GM19395 (cell line): ENCODE measurements at regions not wholly inside any gene's neighbourhood (a gene's known extent, or its start where the extent isn't known, plus 50 kb on each side); places are given as distances from the start of the nearest gene placed in this dataset.

ENCODE experiments used
- ATAC-seq: cut with Tn5 transposase; IDR thresholded peaks from one replicate; pipeline ENCODE4 v1.9.1; 2021; ENCODE audit warnings: mild to moderate bottlenecking, moderate library complexity; ENCODE audit not compliant: unreplicated experiment

DNA sequence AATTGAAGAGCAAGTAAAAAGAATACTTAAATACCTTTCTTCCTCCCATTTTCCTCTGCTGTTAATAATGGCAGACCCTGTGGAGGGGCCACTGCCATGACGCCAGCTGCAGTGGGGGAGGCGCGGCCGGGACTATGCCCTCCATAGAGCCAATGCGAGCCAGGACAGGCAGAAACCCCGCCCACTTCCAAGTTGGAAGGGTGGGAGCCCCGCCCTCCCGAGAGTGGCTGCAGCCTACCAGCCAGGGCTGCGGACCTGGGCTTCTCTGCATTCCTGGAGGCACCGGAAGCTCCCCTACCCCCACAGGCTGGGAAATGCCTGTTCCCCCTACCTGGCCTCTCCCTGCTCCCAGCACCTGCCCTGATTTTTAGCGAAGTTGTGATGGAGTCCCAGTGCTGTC lies 439.4 kb upstream of the CDH19 start:
- no peak for ATAC-seq

DNA sequence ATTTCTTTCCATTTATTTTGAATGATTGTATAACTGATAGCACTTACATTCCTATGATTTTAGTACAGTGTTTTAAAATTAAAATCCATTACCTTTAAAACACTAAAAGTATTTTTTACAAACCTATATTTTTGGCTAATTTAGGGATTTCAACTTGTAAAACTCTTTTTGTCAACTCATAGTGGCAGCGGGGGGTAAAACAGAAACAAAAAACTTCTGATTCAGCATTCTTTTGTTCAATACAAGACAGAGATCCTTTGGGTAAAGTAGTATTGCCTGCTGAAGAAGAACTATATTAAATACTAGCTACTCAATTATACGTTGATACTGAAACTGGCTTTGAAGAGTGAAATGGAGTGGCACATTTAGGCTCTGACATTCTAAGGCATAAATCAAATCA lies 437.4 kb upstream of the CDH19 start:
- ATAC-seq: no peak

DNA sequence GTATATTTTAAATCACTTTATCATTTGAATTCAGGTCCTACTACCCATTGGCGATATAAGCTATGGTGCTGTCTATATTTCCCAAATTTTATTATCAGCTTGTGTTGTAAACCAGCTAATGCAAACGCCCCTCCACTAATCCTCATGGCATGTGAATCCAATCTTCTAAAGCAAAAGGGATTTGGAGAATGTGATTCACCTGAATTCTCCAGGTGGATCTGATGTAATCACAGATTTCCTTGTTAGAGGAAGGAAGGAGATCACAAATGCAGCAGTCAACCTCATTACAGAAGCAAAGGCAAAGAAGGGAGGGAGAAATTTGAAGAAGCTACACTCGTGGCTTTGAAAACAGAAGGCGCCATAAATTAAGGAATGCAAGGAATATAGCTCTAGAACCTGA lies 431.1 kb upstream of the CDH19 start:
- ATAC-seq: no peak

DNA sequence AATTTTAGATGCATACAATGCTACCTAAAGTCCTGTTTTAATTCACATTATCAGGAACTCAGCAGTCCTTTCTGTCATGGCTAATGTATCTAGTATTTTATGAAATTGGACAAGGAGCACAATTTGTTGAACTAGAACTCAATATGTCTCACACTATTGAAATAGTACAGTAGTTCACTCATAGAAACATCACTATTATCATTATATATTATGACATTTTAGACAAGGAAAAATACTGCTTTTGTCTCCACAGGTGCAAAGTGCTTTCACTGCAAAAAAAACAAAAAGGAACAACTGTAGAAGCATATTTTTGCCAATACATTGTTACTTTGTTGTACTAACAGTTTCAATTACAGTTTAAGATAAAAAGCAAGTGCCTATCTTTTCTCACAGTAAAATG lies 419.2 kb upstream of the CDH19 start:
- ATAC-seq: no peak

DNA sequence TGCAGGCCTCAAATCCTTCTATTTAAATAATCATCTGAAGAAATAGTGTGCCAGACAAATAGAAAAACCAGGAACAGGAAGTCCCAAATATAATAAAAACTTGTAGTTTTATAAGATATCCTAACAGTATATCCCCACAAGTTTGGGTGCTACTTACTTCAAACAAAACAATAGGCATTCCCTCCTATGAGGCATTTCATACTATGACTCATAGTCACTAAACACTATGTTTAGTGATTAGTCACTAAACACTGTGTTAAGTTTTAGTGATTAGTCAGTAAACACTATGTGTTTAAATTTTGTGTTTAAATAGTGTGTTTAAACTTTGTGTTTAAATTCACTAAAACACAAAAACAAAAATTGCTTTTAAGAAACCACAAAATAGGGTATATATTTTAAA lies 407.0 kb upstream of the CDH19 start:
- no peak for ATAC-seq

DNA sequence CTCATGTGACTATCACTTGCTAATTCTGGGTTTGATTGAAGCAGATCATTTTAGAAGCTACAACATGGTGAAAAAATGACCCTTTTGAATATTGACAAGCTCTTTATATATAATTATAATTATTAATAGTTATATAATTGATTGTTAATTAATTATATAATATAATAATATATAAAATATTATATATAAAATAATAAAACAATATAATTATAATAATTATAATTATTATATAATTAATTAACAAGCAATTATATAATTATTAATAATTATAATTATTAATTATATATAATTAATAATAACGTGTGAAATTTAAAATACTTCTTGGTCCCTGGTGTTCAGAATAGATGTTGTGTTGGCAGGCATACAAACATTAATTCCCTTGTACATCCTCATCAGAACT lies 404.1 kb upstream of the CDH19 start:
- ATAC-seq: no peak

DNA sequence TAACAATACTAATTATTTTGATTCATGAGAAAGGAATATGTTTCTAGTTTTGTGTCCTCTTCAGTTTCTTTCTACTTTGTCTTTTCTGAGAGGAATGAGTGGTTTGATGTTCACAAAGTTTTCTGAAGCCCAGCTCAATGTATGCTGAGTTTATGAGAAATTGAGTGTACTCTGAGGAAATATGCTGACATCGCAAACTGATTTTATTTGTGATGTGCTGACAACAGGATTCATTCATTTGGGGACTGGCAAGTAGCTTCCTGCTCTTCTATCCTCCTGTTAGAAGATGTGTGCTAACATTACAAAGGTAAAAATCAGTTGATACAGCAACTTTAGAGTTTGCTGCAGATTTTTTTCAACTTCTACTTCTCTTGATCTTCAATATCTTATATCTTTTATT lies 403.2 kb upstream of the CDH19 start:
- ATAC-seq: no peak

DNA sequence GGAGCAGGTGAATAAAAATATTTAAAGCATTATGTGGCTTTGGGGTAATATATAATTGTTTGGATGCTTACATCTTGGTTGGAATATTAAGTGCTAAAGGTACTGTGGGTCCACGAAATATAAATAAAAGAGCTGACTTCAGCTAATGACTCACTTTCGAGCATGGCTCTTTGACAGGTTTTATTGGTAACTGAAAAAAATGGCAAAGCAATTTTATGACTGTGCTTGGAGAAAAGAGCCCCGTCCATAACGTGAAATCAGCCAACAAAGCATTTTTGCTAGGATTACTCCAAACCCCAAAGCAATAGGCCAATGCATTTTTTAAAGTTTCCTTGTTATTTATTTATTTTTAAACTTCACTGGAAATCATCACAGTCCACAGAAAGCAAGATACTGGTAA lies 397.2 kb upstream of the CDH19 start:
- ATAC-seq: no peak

DNA sequence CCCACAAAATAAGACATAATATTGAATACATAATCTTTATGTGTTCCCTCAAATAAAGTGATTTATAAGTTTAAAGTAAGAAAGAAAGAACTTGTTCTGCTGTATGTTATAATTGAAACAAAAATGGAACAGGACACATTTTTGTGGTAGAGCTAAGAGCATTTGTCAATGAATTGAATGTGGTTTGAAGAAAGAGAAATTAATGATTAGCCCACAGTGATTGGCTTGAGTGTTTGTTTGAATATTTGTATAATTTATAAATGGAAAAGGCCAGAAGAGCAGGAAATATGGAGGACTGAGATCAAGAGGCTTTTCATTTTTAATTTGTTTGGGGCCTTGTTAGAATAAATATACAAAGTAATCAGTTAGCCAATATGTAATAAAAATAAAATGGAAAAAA lies 395.1 kb upstream of the CDH19 start:
- no peak for ATAC-seq

DNA sequence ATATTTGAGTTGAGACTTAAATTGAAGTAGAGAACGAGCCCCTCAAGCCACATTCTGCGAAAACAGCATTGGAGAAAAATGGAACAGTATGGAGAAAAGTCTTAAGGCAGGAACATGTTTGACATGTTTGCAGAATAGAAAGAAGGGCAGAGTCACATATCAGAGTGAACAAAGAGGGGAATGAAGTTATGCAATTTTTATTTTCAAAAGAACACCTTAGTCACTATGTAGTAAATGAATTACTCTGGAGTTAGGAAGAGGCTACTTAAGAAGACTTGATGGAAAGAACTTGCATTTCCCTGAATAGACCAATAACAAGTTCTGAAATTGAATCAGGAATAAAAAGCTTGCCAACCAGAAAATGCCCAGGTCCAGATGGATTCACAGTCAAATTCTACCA lies 391.4 kb upstream of the CDH19 start:
- no peak for ATAC-seq

DNA sequence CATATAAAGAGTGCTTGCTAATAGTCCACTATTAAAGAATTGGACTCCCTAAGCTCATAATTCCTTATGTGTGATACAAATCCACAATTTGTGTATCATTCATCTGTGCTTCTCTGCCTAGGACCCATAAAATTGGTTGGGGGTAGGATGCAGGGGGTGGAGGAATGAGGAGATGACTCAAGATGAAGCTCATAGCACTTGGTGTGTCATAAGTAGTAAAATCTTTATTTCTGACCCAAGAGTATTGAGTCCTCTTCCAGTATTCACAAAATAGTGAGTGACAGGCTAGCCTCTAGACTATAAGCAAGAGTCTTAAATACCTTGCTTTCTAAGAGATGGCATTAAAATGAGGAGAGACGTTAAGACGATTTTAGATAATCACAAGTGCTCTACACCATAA lies 390.9 kb upstream of the CDH19 start:
- ATAC-seq: no peak

DNA sequence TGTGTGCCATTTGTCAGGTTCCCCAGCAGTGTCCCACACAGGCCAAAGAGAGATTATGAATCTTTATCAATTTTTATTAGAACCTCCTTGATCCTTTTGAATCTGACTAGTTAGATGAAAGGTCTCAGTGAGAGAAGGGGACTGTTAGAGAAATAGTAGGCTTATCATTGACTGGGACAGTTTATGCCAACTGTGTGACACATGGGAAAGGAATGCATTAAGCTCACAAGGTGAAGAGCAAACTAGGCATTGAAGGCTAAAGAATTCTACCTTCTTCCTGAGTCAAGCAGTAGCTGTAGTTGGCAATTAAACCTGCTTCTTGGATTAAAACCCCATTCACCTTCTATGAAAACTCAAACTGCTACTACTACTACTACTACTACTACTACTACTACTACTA lies 389.6 kb upstream of the CDH19 start:
- ATAC-seq: no peak

DNA sequence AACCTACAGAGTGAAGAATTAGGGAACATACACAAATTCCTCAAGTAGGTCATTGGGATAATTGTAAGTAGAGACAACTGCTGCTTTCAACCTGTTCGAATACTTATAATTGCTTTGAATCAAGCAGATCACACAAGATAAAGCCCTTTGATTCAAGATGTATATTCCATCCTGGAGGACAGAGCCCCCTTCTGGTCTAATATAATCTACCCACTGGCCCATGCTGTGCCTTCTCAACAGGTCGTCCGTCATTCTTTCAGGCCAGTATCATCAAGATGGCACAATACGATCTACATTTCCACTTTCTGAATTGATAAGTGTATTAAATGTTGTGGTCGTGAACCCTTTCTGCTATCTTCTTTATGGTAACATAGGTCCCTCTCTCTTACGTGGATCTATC lies 387.0 kb upstream of the CDH19 start:
- ATAC-seq: no peak

DNA sequence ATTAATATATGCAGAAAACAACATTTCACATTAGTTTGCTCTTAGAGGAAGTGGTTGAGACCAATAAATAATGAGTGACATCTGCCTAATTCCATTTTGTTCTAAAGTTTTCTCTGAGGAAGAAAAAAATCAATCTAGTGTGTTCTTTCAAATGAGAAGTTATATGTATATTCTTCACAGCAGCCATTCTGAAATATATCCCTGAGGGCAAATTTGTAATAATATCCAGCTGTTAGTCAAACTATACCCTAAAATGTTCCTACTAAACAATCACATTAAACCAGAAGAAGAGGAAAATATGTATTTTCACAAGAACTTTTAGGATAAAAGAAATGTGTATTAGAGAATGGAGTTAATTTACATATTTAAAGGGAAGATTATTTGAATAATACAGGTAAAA lies 375.1 kb upstream of the CDH19 start:
- no peak for ATAC-seq

DNA sequence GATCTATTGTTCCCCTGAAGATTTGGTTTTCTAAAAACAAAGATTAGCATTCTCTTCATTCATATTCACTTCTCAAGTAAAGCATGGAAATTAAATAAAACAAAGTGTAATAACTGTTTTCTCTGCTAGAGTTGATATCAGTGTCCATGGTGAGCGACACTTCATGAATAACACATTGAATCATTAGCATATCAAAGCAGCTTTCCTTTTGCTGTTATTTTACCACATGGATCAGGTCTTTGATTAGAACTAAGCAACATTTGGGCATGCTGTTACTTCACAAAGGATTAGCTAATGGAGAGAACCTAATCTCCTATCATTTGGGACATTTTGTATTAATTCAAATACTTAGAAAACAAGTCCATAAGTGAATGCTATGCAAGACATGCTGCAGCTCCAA lies 368.8 kb upstream of the CDH19 start:
- no peak for ATAC-seq

DNA sequence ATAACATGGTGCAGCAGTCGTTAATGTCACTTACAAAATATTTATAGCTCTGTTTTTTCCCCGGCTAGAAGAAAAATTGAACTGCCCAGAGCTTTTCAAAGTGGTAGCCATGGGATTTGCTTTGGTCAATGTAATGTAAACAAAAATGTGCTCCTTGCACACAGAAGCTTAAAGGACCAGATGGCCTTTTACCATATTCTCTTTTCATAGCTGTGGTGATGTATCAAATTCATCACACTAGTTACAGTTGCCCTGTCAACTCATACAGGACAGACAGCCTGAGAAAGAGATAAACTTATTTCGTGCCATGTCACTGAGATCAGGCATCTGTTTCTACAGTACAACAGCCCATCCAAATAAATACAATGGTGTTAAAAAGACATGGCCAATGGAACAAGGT lies 368.1 kb upstream of the CDH19 start:
- ATAC-seq: no peak

DNA sequence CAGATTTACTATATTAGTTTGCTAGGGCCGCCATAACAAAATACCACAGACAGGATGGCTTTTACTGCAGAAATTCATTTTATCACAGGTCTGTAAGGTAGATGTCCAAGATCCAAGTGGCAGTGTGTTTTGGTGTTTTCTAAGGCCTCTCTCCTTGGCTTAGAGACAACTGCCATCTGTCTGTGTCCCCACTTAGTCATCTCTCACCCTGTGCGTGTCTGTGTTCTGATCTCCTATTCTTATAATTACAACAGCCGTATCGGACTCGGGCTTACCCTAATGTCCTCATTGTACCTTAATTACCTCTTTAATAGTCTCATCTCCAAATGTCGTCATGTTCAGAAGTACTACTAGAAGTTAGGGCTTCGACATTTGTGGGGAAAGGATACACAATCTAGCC lies 362.3 kb upstream of the CDH19 start:
- no peak for ATAC-seq

DNA sequence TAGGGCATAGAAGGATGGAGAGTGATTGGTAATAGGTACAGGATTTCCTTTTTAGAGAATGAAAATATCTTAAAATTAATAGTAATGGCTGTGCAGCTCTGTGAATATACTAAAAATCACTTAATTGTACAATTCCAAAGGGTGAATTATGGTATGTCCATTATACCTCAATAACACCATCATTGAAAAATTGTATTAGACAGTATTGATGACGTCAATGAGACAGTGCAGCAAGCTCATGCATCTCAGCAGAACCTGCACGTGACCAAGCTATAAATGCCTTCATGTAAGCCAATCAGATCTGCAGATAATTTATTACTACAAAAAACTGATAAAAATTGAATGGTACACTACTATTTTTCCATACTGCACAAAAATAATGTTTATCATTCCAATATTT lies 354.4 kb upstream of the CDH19 start:
- ATAC-seq: no peak

DNA sequence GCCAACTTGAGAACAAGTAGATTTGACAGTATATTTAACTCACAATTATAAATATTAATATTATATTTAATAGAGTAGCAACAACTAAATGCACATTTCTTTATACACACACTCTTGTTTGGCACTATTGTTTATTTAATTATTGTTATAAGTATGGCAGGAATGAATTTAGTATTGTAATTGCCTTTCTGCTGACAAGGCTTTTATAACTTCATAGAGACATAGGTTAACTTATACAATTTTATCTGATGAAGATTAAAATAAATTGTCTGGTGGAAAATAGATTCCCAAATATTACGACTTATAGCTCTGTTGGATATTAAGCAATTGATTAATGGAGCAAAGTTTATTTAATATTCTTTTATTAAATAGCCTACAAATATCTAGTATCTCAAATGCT lies 347.9 kb upstream of the CDH19 start:
- no peak for ATAC-seq

DNA sequence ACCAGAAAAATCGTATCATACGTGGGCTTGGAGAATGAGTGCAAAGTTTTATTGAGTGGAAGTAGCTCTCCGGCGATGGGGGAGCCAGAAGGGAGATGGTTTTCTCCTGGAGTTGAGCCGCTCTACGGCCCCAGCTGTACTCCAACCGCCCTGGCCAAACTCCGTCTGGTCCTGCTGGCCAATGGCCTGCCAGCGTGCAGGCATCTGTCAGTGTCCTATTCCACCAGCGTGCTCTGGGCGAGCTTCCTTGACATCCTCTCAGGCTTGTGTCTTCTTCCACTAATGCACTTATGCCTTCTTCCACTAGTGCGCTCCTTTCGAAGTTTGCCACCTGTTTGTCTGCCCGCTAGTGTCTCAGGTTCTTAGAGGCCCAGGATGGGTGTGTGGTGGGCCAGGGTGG lies 345.5 kb upstream of the CDH19 start:
- no peak for ATAC-seq

DNA sequence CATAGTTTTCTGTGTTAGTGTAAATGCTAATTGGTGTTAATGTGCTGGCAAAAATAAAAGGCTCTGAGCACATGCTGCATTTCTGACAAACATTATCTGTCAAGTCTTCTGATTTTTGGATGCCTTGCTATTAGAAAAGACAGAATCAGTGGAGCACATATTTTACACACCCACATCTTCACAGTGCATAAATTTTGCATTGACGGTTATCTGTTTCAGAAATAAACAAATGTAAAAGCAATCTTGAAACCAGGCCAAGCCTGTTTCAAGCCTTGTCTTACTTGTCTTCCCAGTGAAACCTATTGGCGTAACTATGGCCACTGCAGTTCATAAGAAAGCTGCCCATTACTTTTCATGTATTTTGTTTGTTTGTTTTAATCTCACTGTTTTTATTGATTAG lies 333.7 kb upstream of the CDH19 start:
- no peak for ATAC-seq

DNA sequence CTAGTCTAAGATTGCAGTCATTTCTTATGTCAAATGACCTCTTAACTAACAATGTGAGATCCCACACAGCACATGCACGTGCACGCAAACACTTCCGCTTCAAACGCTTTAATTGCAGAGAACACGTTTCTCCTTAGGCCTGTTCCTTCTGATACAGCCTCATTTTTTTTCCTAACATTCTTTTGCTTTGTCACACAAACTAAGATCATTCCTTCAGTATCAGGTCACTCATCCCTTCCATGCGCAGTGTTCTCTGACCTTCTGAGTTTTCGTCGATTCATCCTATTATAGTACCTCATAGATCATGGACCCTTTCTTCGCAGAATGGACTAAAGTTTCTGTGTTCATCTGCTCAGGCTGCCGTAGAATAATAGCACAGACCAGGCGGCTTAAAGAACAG lies 327.1 kb upstream of the CDH19 start:
- no peak for ATAC-seq

DNA sequence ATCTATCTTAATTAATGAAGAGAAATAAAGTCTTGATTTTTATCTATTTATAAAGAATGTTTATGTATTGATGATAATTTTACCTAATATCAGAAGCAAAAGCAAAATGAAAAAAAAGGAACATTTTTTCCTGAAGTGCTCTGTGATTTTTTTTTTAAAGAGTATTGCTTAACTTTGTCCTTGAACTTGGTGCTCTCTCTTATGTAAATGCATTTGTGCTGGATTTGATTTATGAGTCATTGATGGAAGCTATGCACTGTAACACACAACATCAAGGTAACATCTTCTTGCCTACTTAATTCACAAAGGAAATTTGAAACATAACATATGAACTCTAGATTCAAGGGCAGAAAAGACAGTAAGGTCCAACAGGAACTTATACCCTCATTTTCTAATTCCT lies 312.9 kb upstream of the CDH19 start:
- ATAC-seq: no peak

DNA sequence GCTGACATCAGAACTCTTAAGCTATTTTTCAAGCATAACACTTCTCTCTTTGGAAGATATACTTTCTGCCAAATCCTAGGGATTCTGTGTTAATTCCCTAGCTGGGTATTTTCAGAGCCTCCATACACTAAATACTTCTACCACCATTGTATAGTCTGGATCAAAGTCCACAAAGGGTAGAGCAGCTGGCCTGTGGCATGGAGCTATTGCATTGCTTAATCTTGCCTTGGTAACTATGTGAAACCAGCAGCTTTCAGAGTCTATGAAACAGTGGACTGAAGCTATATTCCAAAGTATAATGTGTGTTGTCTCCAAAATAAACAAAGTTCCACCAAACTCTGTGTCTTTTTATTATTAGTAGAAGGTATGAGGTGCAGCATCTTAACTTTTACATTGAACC lies 296.9 kb upstream of the CDH19 start:
- ATAC-seq: no peak
